T-cell (primary cell): ENCODE measurements at regions not wholly inside any gene's neighbourhood (a gene's known extent, or its start where the extent isn't known, plus 50 kb on each side); places are given as distances from the start of the nearest gene placed in this dataset.

Source experiments
- ATAC-seq, 4 experiments: fragments of 200-7000 bp in 3 of 4; fragments of 150-1000 bp in 1 of 4; cut with Tn5 transposase; replicated peaks in 1 of 4; 1 replicate in 3 of 4; 2 replicates in 1 of 4; pipeline ENCODE4 v1.10.0; 2021; ENCODE audit warnings: moderate library complexity in 3 of 4, mild to moderate bottlenecking in 2 of 4, moderate number of reproducible peaks in 1 of 4
- CTCF ChIA-PET, 2 donors: fragments of 300-600 bp; sonication (Branson Sonifier 250); formaldehyde crosslinking; loops; one replicate each; lab custom pipeline; 2022; ENCODE audit warnings: antibody characterized with exemption in 2 of 2; lab: Charles Lee
- POLR2A ChIA-PET, 2 donors: fragments of 300-600 bp; sonication (Branson Sonifier 250); formaldehyde crosslinking; loops; one replicate each; lab custom pipeline; 2022; ENCODE audit warnings: antibody characterized with exemption in 2 of 2; lab: Charles Lee
- DNase-seq, 35 experiments: peaks; one replicate each; pipeline versions ENCODE4 v3.0.0 to v3.0.0-alpha.2; 2013 to 2023
- H3K27ac ChIP-seq: one replicate; pipeline ENCODE4 v1.5.1; 2013; ENCODE audit warnings: low read length
- H3K27me3 ChIP-seq, 2 experiments: replicated peaks in 1 of 2; 1 replicate in 1 of 2; 2 replicates in 1 of 2; pipeline versions ENCODE4 v1.6.1 to v1.7.0; 2013; ENCODE audit warnings: low read length in 1 of 2, mixed read lengths in 1 of 2; ENCODE audit not compliant: control insufficient read depth in 2 of 2, insufficient read depth in 2 of 2; ENCODE audit errors: extremely low read depth in 1 of 2
- H3K36me3 ChIP-seq, 2 donors: 1 replicate in 1 of 2; 2 replicates in 1 of 2; pipeline versions ENCODE4 v1.6.1 to v1.7.0; 2013; ENCODE audit warnings: low read length in 1 of 2; ENCODE audit not compliant: control insufficient read depth in 2 of 2, insufficient read depth in 1 of 2; ENCODE audit errors: extremely low read depth in 1 of 2
- H3K4me1 ChIP-seq, 2 experiments: 1 replicate in 1 of 2; 2 replicates in 1 of 2; pipeline versions ENCODE4 v1.6.1 to v1.7.0; 2013; ENCODE audit warnings: low read length in 2 of 2, mixed read lengths in 1 of 2; ENCODE audit not compliant: insufficient read depth in 2 of 2, control insufficient read depth in 1 of 2; ENCODE audit errors: extremely low read depth in 1 of 2
- H3K4me3 ChIP-seq, 2 donors: 1 replicate in 1 of 2; 2 replicates in 1 of 2; pipeline versions ENCODE4 v1.5.1 to v1.7.0; 2013; ENCODE audit warnings: mild to moderate bottlenecking in 2 of 2, low read length in 1 of 2, moderate library complexity in 1 of 2; ENCODE audit not compliant: control insufficient read depth in 1 of 2; ENCODE audit errors: extremely low read depth in 1 of 2
- H3K9me3 ChIP-seq: 2 replicates; pipeline ENCODE4 v1.7.0; 2013
- H3K27ac Mint-ChIP-seq, 2 donors: one replicate each; pipeline ENCODE4 v1.8.0; 2020 to 2021; ENCODE audit warnings: mild to moderate bottlenecking in 2 of 2, mixed read lengths in 2 of 2
- H3K27me3 Mint-ChIP-seq, 2 donors: one replicate each; pipeline ENCODE4 v1.8.0; 2021 to 2022; ENCODE audit warnings: mixed read lengths in 2 of 2
- H3K36me3 Mint-ChIP-seq: one replicate; pipeline ENCODE4 v1.8.0; 2021; ENCODE audit warnings: mixed read lengths
- H3K4me1 Mint-ChIP-seq, 3 donors: one replicate each; pipeline ENCODE4 v1.8.0; 2020 to 2022; ENCODE audit warnings: mixed read lengths in 3 of 3, mild to moderate bottlenecking in 1 of 3
- H3K4me3 Mint-ChIP-seq, 3 donors: one replicate each; pipeline ENCODE4 v1.8.0; 2020 to 2022; ENCODE audit warnings: mild to moderate bottlenecking in 3 of 3, mixed read lengths in 3 of 3, moderate library complexity in 3 of 3
- H3K9me3 Mint-ChIP-seq, 3 donors: one replicate each; pipeline ENCODE4 v1.8.0; 2020 to 2022; ENCODE audit warnings: mixed read lengths in 3 of 3
- WGBS: methylation state at CpG from one replicate; pipeline ENCODE4 v1.1.5; 2013; ENCODE audit warnings: missing lambda C conversion rate; ENCODE audit not compliant: insufficient coverage; 5-methylcytosine and 5-hydroxymethylcytosine counted together

DNA sequence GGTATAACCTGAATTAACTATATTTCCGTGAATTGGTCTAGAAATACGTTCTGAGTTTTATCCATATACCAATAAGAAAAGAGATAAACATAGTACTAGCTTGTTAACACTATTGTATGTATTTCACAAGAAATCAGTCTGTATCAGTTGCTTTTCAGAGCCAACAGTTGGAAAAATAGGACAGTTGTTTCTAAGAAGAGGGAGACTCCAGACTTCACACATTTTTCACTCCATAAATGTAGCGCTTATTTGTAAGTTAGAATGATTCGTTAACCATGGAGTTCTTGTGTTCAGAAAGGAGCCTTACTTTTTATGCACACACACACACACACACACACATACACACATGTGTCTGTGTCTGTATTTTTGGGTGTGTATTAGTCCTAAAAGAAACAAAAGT lies 376.7 kb upstream of the SMIM31 start:
- Histone ChIP-seq H3K4me3 (no peak overlapping the region), H3K27ac (no peak overlapping the region), H3K4me1 (no peaks in the 10 kb centered on the region), H3K36me3 (no peaks in the 10 kb centered on the region), H3K9me3 (no peaks in the 10 kb centered on the region), H3K27me3 (no peaks in the 10 kb centered on the region)
- DNase-seq (no peak), ATAC-seq (no peak)
- CTCF ChIA-PET: no interaction called here
- Mint-ChIP-seq H3K36me3 (no peaks in the 10 kb centered on the region), H3K27me3 (peaks cover 10 to 14% of the 10 kb centered on the region in 2 donors), H3K9me3 (peaks cover 0 to 8% (median 0%) of the 10 kb centered on the region in 3 donors), H3K4me1 (no peaks in the 10 kb centered on the region), H3K27ac (no peak overlapping the region), H3K4me3 (no peak overlapping the region)
- WGBS: no CpG with 5 or more reads among the region's 4 CpGs
- POLR2A ChIA-PET: no interaction called here

DNA sequence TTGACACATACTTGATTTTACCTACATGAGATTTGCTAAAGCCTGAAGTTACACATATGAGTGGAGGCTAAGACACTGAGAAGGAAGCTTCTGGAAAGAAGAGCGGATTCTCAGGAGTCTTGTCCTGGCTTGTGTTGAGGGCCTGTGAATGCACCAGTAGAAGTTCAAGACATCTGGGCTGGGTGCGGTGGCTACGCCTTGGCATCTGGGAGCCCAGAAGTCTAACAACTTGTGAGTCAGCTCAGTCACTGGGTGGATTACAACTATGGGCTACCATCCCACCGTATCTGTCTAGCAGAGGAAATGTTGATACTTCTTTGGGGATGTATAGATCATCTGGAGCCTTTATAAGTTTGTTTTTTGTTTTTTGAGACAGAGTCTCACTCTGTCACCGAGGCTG lies 375.6 kb upstream of the SMIM31 start:
- Mint-ChIP-seq H3K4me3 (no peak overlapping the region), H3K36me3 (no peaks in the 10 kb centered on the region), H3K27ac (no peak overlapping the region), H3K27me3 (peaks cover 19 to 22% of the 10 kb centered on the region in 2 donors), H3K4me1 (peaks cover 0 to 2% (median 0%) of the 10 kb centered on the region in 3 donors), H3K9me3 (peaks cover 0 to 8% (median 0%) of the 10 kb centered on the region in 3 donors)
- Histone ChIP-seq H3K4me1 (no peaks in the 10 kb centered on the region), H3K9me3 (no peaks in the 10 kb centered on the region), H3K4me3 (no peak overlapping the region), H3K27me3 (peaks cover 2 to 6% of the 10 kb centered on the region in 2 experiments), H3K27ac (no peak overlapping the region), H3K36me3 (no peaks in the 10 kb centered on the region)
- 86% methylated on average over 1 of the region's 5 CpGs for WGBS
- ATAC-seq (no peak), DNase-seq (no peak)
- POLR2A ChIA-PET: no interaction called here
- CTCF ChIA-PET: no interaction called here

- Mint-ChIP-seq H3K4me1 (peaks cover 0 to 2% (median 0%) of the 10 kb centered on the region in 3 donors), H3K27ac (no peak overlapping the region), H3K27me3 (peaks cover 22 to 24% of the 10 kb centered on the region in 2 donors), H3K9me3 (peaks cover 0 to 8% (median 0%) of the 10 kb centered on the region in 3 donors), H3K4me3 (no peak overlapping the region), H3K36me3 (no peaks in the 10 kb centered on the region)
- no peak overlapping the region for H3K27ac ChIP-seq
- H3K4me3 ChIP-seq: no peak overlapping the region
- no peaks in the 10 kb centered on the region for H3K4me1 ChIP-seq
- DNase-seq (no peak), ATAC-seq (no peak)
- no peaks in the 10 kb centered on the region for H3K36me3 ChIP-seq
- H3K9me3 ChIP-seq: no peaks in the 10 kb centered on the region
- no CpG with 5 or more reads among the region's 3 CpGs for WGBS
- POLR2A ChIA-PET: no interaction called here
- CTCF ChIA-PET: no interaction called here
- H3K27me3 ChIP-seq: peaks cover 9 to 16% of the 10 kb centered on the region in 2 experiments
These were observed 374.2 kb upstream of the SMIM31 start for GRCh38 chr4:164379694-164380093.

- no peaks in the 10 kb centered on the region for H3K36me3 ChIP-seq
- ATAC-seq: no peak
- no peak overlapping the region for H3K27ac Mint-ChIP-seq
- CTCF ChIA-PET: no interaction called here
- peaks cover 11 to 16% of the 10 kb centered on the region in 2 experiments for H3K27me3 ChIP-seq
- H3K4me3 Mint-ChIP-seq: no peak overlapping the region
- peaks cover 0 to 4% (median 0%) of the 10 kb centered on the region in 3 donors for H3K9me3 Mint-ChIP-seq
- 67% methylated on average over 3 of the region's 3 CpGs for WGBS
- H3K4me1 Mint-ChIP-seq: peaks cover 0 to 2% (median 0%) of the 10 kb centered on the region in 3 donors
- H3K4me1 ChIP-seq: no peaks in the 10 kb centered on the region
- H3K9me3 ChIP-seq: no peaks in the 10 kb centered on the region
- no peak overlapping the region for H3K27ac ChIP-seq
- H3K36me3 Mint-ChIP-seq: no peaks in the 10 kb centered on the region
- POLR2A ChIA-PET: no interaction called here
- DNase-seq: no peak
- no peak overlapping the region for H3K4me3 ChIP-seq
- H3K27me3 Mint-ChIP-seq: peaks cover 22 to 24% of the 10 kb centered on the region in 2 donors
These were observed 372.1 kb upstream of the SMIM31 start for GRCh38 chr4:164381859-164382258.

- H3K36me3 ChIP-seq: no peaks in the 10 kb centered on the region
- H3K27me3 ChIP-seq: peaks cover 11 to 16% of the 10 kb centered on the region in 2 experiments
- H3K4me1 ChIP-seq: no peaks in the 10 kb centered on the region
- DNase-seq: no peak
- H3K4me3 Mint-ChIP-seq: no peak overlapping the region
- 7% methylated on average over 15 of the region's 15 CpGs for WGBS
- H3K4me1 Mint-ChIP-seq: peaks cover 0 to 2% (median 0%) of the 10 kb centered on the region in 3 donors
- ChIA-PET POLR2A (no interaction called here), CTCF (no interaction called here)
- ATAC-seq: no peak
- peaks cover 16 to 24% of the 10 kb centered on the region in 2 donors for H3K27me3 Mint-ChIP-seq
- no peak overlapping the region for H3K27ac ChIP-seq
- no peaks in the 10 kb centered on the region for H3K9me3 ChIP-seq
- no peak overlapping the region for H3K4me3 ChIP-seq
- peaks cover 0 to 1% (median 0%) of the 10 kb centered on the region in 3 donors for H3K9me3 Mint-ChIP-seq
- H3K27ac Mint-ChIP-seq: no peak overlapping the region
- H3K36me3 Mint-ChIP-seq: no peaks in the 10 kb centered on the region
These were observed 370.9 kb upstream of the SMIM31 start for GRCh38 chr4:164383058-164383357.

GRCh38 chr4:164383358-164384220 lies 370.3 kb upstream of the SMIM31 start:
- Histone ChIP-seq H3K36me3 (no peaks in the 10 kb centered on the region), H3K4me1 (no peaks in the 10 kb centered on the region), H3K9me3 (no peaks in the 10 kb centered on the region), H3K27ac (no peak overlapping the region), H3K27me3 (peaks cover 11 to 16% of the 10 kb centered on the region in 2 experiments), H3K4me3 (no peak overlapping the region)
- Mint-ChIP-seq H3K36me3 (no peaks in the 10 kb centered on the region), H3K4me3 (no peak overlapping the region), H3K9me3 (no peaks in the 10 kb centered on the region), H3K4me1 (peaks cover 0 to 2% (median 0%) of the 10 kb centered on the region in 3 donors), H3K27me3 (peaks cover 15 to 24% of the 10 kb centered on the region in 2 donors), H3K27ac (no peak overlapping the region)
- 12% methylated on average over 65 of the region's 65 CpGs for WGBS
- no peak for ATAC-seq
- peak in 1 of 35 experiments; percentile 0 for DNase-seq
- CTCF ChIA-PET: interaction anchor here in 1 of 2 donors (0.6 kb wide), 1 partner anchor 155 kb away, joined by 3 read pairs; no protein-coding TSS in a partner anchor
- POLR2A ChIA-PET: no interaction called here
